NCI-H128 (cell line): ENCODE measurements at regions not wholly inside any gene's neighbourhood (a gene's known extent, or its start where the extent isn't known, plus 50 kb on each side); places are given as distances from the start of the nearest gene placed in this dataset.

Experiments used
- DNase-seq: peaks from one replicate; lab custom pipeline; 2025; ENCODE audit not compliant: unreplicated experiment; lab: John Stamatoyannopoulos, UW

DNA sequence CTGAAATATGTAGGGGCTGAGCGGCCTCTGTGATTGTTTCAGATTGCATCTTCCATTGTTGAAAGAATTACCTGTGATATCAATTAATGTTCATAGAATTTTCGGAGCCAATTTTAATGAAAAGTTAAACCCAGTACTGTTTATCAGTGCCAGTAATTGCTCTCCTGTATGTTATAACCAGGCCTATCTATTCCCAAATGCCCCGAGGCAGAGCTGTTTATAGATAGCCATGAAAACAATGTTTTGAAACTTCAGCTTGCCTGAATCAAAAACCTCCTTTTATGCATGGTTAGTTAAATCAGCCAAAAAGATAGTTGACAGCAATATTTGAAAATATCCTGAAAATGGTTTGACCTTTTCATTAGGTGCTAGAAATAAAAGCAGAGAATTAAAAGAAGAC, 50.1 kb upstream of the HDAC9 start:
- no peak for DNase-seq
